Stomach (tissue), 4 donors: ENCODE measurements at regions not wholly inside any gene's neighbourhood (a gene's known extent, or its start where the extent isn't known, plus 50 kb on each side); places are given as distances from the start of the nearest gene placed in this dataset.

Experiments used
- EP300 ChIP-seq: sonication (generic); formaldehyde crosslinking; IDR thresholded peaks from one replicate; pipeline ENCODE4 v1.6.1; 2017; ENCODE audit warnings: antibody characterized with exemption
- POLR2A ChIP-seq, 4 donors: fragments of 450-650 bp; IDR thresholded peaks; one replicate each; pipeline ENCODE4 v1.6.1; 2016; ENCODE audit warnings: antibody characterized with exemption in 4 of 4, control low read depth in 2 of 4, mild to moderate bottlenecking in 1 of 4, moderate library complexity in 1 of 4
- POLR2AphosphoS5 ChIP-seq, 3 donors: sonication (generic); formaldehyde crosslinking; IDR thresholded peaks; one replicate each; pipeline ENCODE4 v1.6.1; 2016; ENCODE audit warnings: antibody characterized with exemption in 3 of 3
- TF ChIP-seq, protein P1 (sequence below), 7 experiments: fragments of 450-650 bp in 4 of 7; fragments of 200-600 bp in 3 of 7; sonication (generic) in 3 of 7; IDR thresholded peaks; one replicate each; pipeline ENCODE4 v1.5.1; 2016 to 2019; ENCODE audit warnings: antibody characterized with exemption in 7 of 7, control low read depth in 2 of 7, mild to moderate bottlenecking in 1 of 7

- TF ChIP-seq, protein P1, sequence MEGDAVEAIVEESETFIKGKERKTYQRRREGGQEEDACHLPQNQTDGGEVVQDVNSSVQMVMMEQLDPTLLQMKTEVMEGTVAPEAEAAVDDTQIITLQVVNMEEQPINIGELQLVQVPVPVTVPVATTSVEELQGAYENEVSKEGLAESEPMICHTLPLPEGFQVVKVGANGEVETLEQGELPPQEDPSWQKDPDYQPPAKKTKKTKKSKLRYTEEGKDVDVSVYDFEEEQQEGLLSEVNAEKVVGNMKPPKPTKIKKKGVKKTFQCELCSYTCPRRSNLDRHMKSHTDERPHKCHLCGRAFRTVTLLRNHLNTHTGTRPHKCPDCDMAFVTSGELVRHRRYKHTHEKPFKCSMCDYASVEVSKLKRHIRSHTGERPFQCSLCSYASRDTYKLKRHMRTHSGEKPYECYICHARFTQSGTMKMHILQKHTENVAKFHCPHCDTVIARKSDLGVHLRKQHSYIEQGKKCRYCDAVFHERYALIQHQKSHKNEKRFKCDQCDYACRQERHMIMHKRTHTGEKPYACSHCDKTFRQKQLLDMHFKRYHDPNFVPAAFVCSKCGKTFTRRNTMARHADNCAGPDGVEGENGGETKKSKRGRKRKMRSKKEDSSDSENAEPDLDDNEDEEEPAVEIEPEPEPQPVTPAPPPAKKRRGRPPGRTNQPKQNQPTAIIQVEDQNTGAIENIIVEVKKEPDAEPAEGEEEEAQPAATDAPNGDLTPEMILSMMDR (IDR thresholded peaks at IDR 0.05): no peak
- TF ChIP-seq POLR2AphosphoS5 (IDR thresholded peaks at IDR 0.05) (no peak), POLR2A (IDR thresholded peaks at IDR 0.05) (no peak), EP300 (no peak)
Measured at GRCh38 chr2:58794916-58795315, 553.8 kb upstream of the FANCL start.
